ENCODE measurements at regions not wholly inside any gene's neighbourhood (a gene's known extent, or its start where the extent isn't known, plus 50 kb on each side); places are given as distances from the start of the nearest gene placed in this dataset.

GRCh38 chr7:114218283-114218682, 196.3 kb upstream of the FOXP2 start:
- WGBS (ENCODE audit: insufficient coverage, low coverage, low lambda C conversion rate, missing lambda C conversion rate) = 67% methylated on average over 1 of the region's 1 CpG
- TF ChIP-seq POLR2A (IDR thresholded peaks at IDR 0.05) (no peak), CTCF (IDR thresholded peaks at IDR 0.05) (no peak)
- intact Hi-C loops (cut with DNase I) = no loop called here

GRCh38 chr7:114217026-114217806, 197.4 kb upstream of the FOXP2 start:
- intact Hi-C loops (cut with DNase I) = no loop called here
- WGBS (ENCODE audit: insufficient coverage, low coverage, low lambda C conversion rate, missing lambda C conversion rate) = 20% methylated on average over 2 of the region's 2 CpGs
- H3K4me1 ChIP-seq = no peaks in the 10 kb centered on the region
- ATAC-seq (peak; percentile 64 to 81 (median 72)), DNase-seq (no peak)
- H3K27me3 ChIP-seq = no peaks in the 10 kb centered on the region
- H3K27ac ChIP-seq = no peak overlapping the region
- no peaks in the 10 kb centered on the region for H3K36me3 ChIP-seq
- no peak overlapping the region for H3K4me3 ChIP-seq
- no peaks in the 10 kb centered on the region for H3K9me3 ChIP-seq
- TF ChIP-seq CTCF (IDR thresholded peaks at IDR 0.05) = peak; percentile 30 to 46 (median 43)
- TF ChIP-seq POLR2A (IDR thresholded peaks at IDR 0.05) = no peak

More at GRCh38 chr7:114218283-114218682, 196.3 kb upstream of the FOXP2 start:
- H3K27me3 ChIP-seq = no peaks in the 10 kb centered on the region
- no peak overlapping the region for H3K4me3 ChIP-seq
- H3K9me3 ChIP-seq = no peaks in the 10 kb centered on the region
- H3K27ac ChIP-seq = no peak overlapping the region
- DNase-seq (no peak), ATAC-seq (no peak)
- H3K4me1 ChIP-seq = no peaks in the 10 kb centered on the region
- no peaks in the 10 kb centered on the region for H3K36me3 ChIP-seq

GRCh38 chr7:114214466-114214865, 200.1 kb upstream of the FOXP2 start:
- Histone ChIP-seq H3K27me3 (no peaks in the 10 kb centered on the region), H3K9me3 (no peaks in the 10 kb centered on the region), H3K4me1 (no peaks in the 10 kb centered on the region), H3K27ac (no peak overlapping the region), H3K36me3 (no peaks in the 10 kb centered on the region), H3K4me3 (no peak overlapping the region)
- DNase-seq (no peak), ATAC-seq (no peak)
- WGBS (ENCODE audit: insufficient coverage, low coverage, low lambda C conversion rate, missing lambda C conversion rate) = 71% methylated on average over 2 of the region's 2 CpGs
- no peak for TF ChIP-seq CTCF (IDR thresholded peaks at IDR 0.05)
- intact Hi-C loops (cut with DNase I) = no loop called here

GRCh38 chr7:114212721-114213429, 201.7 kb upstream of the FOXP2 start:
- H3K27me3 ChIP-seq = no peaks in the 10 kb centered on the region
- no peaks in the 10 kb centered on the region for H3K9me3 ChIP-seq
- TF ChIP-seq POLR2A (IDR thresholded peaks at IDR 0.05) = no peak
- H3K27ac ChIP-seq = no peak overlapping the region
- WGBS (ENCODE audit: insufficient coverage, low coverage, low lambda C conversion rate, missing lambda C conversion rate) = 89% methylated on average over 1 of the region's 1 CpG
- intact Hi-C loops (cut with DNase I) = no loop called here
- H3K4me1 ChIP-seq = no peaks in the 10 kb centered on the region
- DNase-seq (no peak), ATAC-seq (no peak)
- H3K36me3 ChIP-seq = no peaks in the 10 kb centered on the region
- H3K4me3 ChIP-seq = no peak overlapping the region

- TF ChIP-seq POLR2A (IDR thresholded peaks at IDR 0.05) = no peak
- peak in 2 of 4 donors; percentile 8 to 18 for TF ChIP-seq CTCF (IDR thresholded peaks at IDR 0.05)
- ATAC-seq (peak in 1 of 4 donors; percentile 26), DNase-seq (no peak)
- no peaks in the 10 kb centered on the region for H3K9me3 ChIP-seq
- intact Hi-C loops (cut with DNase I) = no loop called here
- no peak overlapping the region for H3K4me3 ChIP-seq
- no peaks in the 10 kb centered on the region for H3K27me3 ChIP-seq
- no peaks in the 10 kb centered on the region for H3K36me3 ChIP-seq
- H3K27ac ChIP-seq = no peak overlapping the region
- no peaks in the 10 kb centered on the region for H3K4me1 ChIP-seq
- 81% methylated on average over 1 of the region's 1 CpG for WGBS (ENCODE audit: insufficient coverage, low coverage, low lambda C conversion rate, missing lambda C conversion rate)
Observed at GRCh38 chr7:114209968-114210367, 204.6 kb upstream of the FOXP2 start.
